GM18858 (cell line): ENCODE measurements at regions not wholly inside any gene's neighbourhood (a gene's known extent, or its start where the extent isn't known, plus 50 kb on each side); places are given as distances from the start of the nearest gene placed in this dataset.

Experiments used
- ATAC-seq: cut with Tn5 transposase; IDR thresholded peaks from one replicate; pipeline ENCODE4 v1.9.1; 2021; ENCODE audit not compliant: unreplicated experiment

DNA sequence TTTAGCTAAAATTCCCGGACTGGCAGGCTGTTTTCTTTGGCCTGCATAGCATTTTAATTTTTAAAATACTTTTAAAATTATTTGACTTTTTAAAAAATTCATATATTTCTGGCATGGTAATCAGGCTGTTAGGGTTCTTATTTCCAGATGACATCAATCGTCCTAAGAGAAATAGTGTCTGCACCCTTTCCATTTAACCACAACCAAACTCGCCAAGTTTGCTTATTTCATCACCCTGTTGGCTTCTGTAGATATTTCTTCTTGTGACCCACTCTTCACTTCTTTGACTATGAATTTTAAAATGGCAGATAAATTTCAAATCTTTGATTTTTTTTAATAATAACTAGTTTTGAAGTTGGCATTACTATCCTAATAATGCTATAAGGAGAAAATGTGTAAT lies 675.7 kb upstream of the FTMT start:
- no peak for ATAC-seq

GRCh38 chr5:121182788-121183490 lies 668.7 kb upstream of the FTMT start:
- ATAC-seq, result no peak

- ATAC-seq, result no peak
These were observed 662.8 kb upstream of the FTMT start for GRCh38 chr5:121188849-121189248.

GRCh38 chr5:121189342-121190305 lies 662.1 kb upstream of the FTMT start:
- no peak for ATAC-seq

- no peak for ATAC-seq
These were observed 652.3 kb upstream of the FTMT start for GRCh38 chr5:121199216-121199999.

DNA sequence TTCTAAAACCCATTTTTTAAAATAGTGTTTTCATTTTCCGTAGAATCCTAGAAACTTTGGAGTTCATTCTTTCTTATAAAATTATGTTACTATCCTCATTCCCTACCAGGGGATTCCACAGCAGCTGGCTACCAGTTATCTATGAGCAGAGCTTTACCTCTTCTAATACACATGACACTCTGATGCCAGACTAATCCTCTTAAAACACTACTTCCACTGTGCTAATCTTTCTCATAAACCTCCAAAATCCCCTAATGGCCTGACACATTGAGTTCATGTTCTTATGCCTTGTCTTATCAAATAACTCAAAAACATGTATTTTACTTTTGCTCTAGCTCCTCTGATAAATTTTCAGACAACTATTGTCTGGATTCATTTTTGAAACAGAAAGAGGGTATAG lies 633.6 kb upstream of the FTMT start:
- no peak for ATAC-seq

DNA sequence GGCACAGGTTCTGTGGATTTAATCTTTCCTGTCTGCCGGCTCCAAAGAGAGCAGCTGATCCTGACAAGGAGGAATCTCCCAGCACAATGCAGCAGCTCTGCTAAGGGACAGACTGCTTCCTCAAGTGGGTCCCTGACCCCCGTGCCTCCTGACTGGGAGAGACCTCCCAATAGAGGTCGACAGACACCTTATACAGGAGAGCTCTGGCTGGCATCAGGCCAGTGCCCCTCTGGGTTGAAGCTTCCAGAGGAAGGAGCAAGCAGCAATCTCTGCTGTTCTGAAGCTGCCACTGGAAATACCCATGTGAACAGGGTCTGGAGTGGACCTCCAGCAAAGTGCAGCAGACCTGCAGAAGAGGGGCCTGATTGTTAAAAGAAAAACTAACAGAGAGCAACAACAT lies 630.2 kb upstream of the FTMT start:
- ATAC-seq, result no peak

- no peak for ATAC-seq
These were observed 624.9 kb upstream of the FTMT start for GRCh38 chr5:121226765-121227164.

GRCh38 chr5:121239951-121240350 lies 611.7 kb upstream of the FTMT start:
- ATAC-seq, result no peak

- no peak for ATAC-seq
These were observed 604.7 kb upstream of the FTMT start for GRCh38 chr5:121246971-121247370.

DNA sequence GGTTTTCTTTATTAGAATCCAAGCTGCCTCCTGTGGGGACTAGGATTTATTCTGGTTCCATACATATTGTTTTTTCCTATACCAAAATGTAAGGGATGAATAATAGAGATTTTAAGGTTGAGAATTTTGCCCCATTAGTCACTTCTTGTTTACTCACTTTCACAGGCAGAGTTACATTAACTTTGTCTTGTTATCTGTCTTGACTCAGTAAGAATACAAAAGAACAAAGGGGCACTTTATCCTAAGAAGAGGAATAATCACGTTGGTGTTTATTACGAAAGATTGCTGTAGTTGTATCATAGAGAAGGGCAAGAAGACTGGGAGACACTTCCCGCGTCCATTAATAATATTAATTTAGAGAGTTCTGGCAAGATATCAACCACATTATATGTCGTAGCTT lies 599.7 kb upstream of the FTMT start:
- ATAC-seq, result no peak

DNA sequence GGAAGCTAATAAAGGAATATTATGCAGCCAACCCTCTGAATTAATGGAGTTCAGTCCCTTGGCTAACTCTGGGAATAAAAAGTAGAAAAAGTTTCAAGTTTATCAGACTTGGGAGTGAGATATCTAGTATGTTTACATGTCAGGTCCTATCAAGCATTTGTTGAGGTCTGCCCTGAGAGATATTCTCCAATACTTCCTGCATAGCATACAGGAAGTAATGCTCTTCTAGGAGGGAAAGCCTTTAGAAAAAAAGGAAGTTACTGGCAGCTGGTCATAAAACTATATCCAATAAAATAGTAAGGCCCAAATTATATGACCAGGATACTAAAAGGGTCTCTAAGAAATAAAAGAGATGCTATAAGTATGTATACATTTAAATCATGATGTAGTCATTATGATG lies 594.1 kb upstream of the FTMT start:
- ATAC-seq, result no peak

DNA sequence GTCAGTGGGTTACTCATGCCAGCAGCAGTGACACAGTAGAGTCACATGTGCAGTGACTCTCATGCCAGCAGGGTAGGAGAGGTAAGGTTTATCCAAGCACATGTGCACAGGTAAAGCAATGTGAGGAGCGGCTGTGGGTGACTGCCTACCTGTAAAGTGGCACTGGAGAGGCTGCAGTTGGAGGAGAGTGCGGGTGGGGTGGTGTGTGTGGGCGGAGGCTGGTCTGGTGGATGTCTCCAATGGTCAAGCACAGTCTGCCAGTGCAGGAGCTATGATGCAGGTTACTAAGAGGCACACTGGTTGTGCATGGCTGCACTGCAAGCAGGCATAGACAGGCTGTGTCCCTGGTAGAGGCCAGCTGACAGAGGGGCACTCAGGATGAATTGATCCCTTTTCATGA lies 588.2 kb upstream of the FTMT start:
- no peak for ATAC-seq

- ATAC-seq, result no peak
These were observed 587.1 kb upstream of the FTMT start for GRCh38 chr5:121264605-121265004.

- ATAC-seq, result no peak
These were observed 580.1 kb upstream of the FTMT start for GRCh38 chr5:121271546-121271945.

GRCh38 chr5:121273833-121274433 lies 577.7 kb upstream of the FTMT start:
- ATAC-seq, result no peak

DNA sequence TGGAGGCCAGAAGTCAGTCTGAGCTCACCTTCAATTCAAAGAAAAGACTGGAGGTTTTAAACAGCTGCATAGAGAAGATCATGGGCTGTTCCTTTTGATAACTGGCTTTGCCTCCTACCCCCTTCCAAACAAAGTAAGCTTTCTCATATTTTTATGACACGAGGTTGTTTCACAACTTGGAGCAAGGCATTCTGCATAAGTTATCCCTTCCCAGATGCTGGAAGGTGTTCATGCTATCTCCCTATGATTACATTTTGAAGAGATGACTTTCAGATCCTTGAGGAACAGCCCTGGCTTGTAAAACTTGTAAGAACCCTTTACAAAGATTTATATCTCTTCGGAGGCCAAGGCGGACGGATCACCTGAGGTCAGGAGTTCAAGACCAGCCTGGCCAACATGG lies 571.9 kb upstream of the FTMT start:
- no peak for ATAC-seq

DNA sequence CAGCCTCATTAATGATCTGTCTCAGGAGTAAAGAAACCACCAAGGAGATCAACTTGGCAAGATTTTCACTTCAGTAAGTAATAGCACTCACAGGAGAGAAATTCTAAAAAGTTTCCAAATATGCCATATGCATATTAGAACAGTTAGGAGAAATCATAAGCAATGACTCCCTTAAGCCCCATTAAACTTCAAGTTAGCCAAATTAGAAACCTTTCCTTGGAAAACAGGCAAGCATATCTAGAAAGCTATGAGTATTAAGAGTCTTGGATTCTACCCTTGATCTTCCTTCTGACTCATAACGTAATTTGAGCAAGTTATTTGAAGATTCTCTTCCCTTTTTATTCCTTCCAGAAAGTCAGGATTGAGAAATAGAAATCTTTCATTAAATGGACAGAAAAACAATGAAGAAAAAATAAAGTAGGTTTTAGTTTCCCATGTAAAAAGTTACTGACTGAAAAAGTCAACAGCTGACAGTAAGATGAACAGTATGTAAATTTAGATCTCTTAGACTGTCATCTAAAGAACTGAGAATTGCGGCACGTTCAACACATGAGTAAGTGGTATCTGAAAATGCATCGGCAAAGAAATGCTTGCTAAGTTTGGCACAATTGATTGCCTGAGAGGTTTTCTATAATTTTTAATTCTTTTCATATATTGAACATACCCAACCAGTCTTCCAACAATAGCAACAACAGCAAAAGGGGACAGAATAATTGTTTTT lies 565.7 kb upstream of the FTMT start:
- no peak for ATAC-seq

DNA sequence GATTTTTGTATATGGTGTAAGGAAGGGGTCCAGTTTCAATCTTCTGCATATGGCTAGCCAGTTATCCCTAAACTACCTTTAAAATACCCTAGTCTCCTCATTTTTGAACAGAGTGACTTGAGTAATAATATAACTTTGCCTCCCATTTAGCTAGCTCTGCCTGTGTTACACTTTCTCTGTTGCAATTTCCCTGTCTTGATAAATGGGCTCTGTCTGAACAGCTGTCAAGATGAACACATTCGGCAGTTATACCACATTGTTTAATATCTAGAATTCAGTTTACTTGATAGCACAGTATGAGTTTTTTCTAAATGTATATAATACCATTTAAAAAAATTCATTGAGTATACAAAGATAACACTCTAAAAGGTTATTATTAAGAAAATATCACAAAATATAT lies 562.9 kb upstream of the FTMT start:
- no peak for ATAC-seq

DNA sequence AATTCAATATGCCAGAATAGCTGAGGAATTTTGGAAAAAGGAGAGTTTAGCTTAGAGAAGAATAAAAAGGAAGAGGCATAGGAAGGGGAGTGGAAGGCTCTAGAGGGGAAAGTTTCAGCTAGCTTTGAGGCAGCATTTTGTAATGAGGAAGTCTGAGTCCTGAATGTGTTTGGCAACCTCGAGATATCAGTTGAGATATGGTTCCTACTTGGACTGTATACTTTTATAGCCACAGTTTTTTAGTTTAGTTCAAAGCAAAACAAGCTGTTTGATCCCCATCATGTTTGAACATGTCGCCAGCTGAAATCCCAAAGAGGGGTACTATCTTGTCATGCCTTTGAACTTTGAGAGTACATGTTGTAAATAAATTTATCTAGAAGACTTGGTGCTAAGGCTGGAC lies 559.0 kb upstream of the FTMT start:
- ATAC-seq, result no peak
